ENCODE measurements at regions not wholly inside any gene's neighbourhood (a gene's known extent, or its start where the extent isn't known, plus 50 kb on each side); places are given as distances from the start of the nearest gene placed in this dataset.
"Not testable (repeated sequence)": the region's sequence is repeated elsewhere in the genome, so short reads cannot be mapped to it uniquely, and the experiment has no call there.

- no peak for DNase-seq (ENCODE audit: low spot score)
These were observed 1005.2 kb downstream of the CCSER2 start for GRCh38 chr10:85333594-85333993.

DNA sequence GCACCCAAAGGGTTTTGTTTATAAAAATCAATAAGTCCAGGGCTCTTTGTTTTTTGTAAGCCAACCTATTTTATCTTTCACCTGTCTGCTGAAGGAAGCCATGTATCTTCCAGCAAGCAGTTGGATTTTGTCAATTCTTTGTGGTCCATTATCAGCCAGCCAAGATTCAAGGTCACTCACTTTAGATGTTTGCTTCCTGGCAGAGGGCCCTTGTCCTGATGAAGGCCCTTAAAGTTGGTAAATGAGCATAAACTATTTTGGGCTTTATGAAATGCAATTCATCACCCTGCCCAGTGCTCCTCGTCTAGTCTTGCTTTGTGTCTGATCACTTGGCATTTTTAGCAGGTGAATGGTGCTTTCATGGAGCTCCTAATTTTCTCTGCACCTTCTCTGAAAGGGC, 1004.2 kb downstream of the GRID1 start:
- DNase-seq (ENCODE audit: low spot score), result no peak

DNA sequence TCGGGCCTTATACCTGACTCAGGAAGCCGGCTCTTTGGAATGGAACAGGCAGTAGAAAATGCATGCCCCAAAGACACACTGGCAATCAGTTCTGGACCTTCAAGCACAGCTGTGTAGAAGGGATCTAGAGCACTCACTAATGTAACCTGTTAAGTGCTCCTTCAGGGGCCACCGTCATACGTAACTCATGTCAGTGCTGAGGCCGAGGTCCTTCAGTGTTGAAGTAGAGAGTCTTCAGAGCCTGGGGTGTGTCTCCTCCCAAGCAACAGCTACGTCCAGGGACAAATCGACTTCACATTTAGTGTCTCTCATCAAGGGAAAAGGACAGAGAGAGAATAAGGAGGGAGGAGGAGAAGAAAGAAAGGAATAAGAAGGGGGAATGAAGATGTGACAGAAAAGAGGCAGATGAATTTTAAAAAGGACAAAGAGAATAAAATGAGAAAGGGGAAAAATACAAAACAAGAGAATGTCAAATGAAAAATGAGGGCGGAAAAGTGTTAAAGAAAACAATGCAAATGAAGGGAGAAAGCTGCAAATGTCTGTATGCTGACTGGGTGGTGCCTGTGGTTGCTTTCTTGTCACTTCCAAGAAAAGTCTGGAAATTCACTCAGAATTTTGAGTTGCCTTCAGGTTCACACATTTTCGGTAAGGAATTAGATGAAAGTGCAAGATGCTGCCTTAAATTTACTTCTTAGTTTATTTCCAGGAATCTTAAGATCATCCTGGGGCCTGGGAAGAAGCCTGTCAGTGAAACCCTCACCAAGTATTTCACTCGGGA, 989.4 kb downstream of the GRID1 start:
- DNase-seq (ENCODE audit: low spot score), result no peak

GRCh38 chr10:85379338-85379737, 987.3 kb downstream of the GRID1 start:
- no peak for DNase-seq (ENCODE audit: low spot score)

DNA sequence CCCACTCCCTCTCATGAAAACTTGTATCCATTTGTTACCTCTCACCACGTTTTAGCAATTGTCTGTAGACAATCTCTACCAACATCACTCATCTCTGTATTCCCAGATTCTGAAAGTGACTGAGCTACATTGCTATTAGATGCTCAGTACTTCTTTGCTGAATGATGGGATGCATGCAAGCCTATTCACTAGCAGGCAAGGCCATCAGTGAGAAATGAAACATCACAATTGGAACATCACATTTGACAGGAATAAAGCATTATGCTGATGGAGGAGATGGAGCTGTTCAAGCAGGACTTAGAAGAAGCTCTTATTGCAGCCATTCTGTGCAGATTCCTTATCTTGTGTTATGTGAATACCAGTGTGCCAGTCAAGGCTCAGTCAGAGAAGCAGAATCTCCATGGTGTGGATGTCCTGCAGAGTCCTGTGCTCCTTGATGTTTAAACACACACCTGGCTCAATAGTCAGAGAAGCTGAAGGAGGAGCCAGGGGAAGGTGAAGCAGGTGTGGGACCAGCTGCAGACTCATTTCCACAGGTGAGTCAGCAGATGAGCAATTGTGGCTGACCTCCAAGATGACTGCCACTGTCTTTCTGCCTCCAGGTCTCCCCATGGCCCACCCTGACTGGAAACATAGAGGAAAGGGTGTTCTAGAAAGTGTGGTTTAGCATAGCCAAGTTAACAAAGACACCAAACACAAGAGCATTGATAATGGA, 965.5 kb downstream of the GRID1 start:
- DNase-seq (ENCODE audit: low spot score), result no peak

GRCh38 chr10:85402541-85402940, 964.1 kb downstream of the GRID1 start:
- no peak for DNase-seq (ENCODE audit: low spot score)

DNA sequence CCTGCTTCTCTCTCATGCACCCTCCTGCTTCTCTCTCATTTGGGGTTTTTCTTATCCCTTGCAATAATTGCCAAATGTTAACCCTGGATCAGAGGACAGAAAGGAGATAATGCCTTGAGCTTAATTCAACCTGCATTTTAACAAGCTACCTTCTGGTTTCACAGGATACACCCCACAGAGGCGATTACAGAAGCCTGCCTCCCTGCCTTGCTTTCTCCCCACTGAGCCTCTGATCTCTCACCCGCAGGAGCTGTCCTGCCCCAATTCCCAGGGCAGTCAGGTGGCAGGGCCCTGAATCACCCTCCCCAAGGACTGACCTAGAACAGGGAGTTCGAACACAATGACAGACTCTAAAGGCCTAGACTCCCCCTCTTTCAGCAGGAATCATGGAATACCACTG, 959.5 kb downstream of the GRID1 start:
- DNase-seq (ENCODE audit: low spot score), result no peak

DNA sequence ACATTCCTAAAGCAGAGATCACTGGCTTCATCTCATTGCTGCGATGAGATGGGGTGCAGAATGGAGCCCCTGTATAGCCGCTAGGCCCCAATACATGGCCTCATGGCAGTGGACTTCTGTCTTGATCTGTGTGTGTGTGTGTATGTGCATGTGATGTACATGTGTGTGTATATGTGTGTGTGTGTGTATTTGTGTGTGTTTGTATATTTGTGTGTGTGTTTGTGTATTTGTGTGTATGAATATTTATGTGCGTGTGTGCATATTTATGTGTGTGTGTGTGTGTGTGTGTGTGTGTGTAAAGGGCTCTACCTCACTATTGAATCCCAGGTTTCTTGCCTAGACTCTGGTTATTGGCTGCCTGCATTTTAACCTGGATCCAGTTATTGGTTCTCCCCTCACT, 958.2 kb downstream of the GRID1 start:
- no peak for DNase-seq (ENCODE audit: low spot score)

- not testable (repeated sequence) for DNase-seq (ENCODE audit: low spot score)
These were observed 956.0 kb downstream of the GRID1 start for GRCh38 chr10:85410586-85410985.

- no peak for DNase-seq (ENCODE audit: low spot score)
These were observed 953.0 kb downstream of the GRID1 start for GRCh38 chr10:85413570-85413969.

GRCh38 chr10:85420501-85421191, 945.9 kb downstream of the GRID1 start:
- DNase-seq (ENCODE audit: low spot score), result no peak

GRCh38 chr10:85421421-85421820, 945.2 kb downstream of the GRID1 start:
- no peak for DNase-seq (ENCODE audit: low spot score)

DNA sequence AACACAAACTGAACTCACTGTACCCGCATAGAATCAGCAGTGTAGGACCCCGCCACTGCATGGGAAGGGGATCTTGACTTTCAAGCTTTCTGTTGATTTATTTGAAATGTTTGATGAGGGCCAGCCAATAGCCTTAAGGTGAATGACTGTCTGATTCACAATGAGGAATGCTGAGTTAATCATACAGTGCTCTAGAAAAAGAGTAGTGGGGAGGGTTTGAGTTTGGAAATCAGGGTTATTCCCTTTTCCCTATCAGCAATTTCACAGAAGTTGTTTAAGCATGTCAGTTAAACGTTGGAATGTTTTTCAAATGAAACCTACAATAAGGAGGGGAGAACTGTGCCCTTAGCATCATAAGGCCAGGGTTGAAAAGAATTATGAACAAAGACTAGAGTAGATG, 937.5 kb downstream of the GRID1 start:
- DNase-seq (ENCODE audit: low spot score), result no peak

GRCh38 chr10:85430991-85431390, 935.6 kb downstream of the GRID1 start:
- no peak for DNase-seq (ENCODE audit: low spot score)

GRCh38 chr10:85433248-85433647, 933.3 kb downstream of the GRID1 start:
- no peak for DNase-seq (ENCODE audit: low spot score)

GRCh38 chr10:85444868-85445267, 921.7 kb downstream of the GRID1 start:
- DNase-seq (ENCODE audit: low spot score), result no peak

GRCh38 chr10:85445702-85446101, 920.9 kb downstream of the GRID1 start:
- DNase-seq (ENCODE audit: low spot score), result no peak

DNA sequence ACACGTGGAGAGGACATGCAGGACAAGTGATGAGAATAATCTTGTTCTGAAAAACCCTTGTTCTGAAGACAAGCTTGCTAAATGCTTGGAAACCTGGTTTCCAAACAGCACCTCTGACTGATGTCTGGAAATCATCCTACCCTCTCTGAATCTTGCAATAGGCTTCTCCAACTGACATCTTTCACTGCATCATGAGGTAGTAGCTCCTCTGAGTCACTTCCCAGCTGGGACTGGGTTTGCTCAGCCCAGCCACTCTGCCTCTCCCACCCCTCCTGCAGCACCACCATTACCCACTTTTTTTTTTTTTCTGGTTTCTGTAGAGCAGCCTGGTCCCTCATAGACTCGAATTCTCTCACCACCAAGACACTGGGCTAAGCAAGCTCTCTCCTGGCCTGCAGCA, 919.8 kb downstream of the GRID1 start:
- no peak for DNase-seq (ENCODE audit: low spot score)

DNA sequence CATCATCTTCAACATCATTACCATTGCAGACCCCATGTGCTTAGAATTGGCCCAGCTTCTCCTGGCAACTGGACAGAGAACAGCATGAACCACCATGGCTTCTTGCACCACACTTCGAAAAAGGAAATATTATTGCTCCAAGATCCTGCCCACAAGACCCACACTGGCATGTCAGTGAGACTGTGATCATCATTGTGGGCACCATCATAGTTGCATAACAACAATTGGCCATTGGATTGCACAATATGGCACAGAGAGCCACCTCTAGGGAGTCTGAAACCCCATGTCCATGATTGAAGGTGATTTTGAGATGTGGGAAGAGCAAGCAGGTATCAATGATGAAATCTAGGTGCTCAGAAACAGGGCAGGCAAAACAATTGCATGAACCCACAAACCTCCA, 918.9 kb downstream of the GRID1 start:
- DNase-seq (ENCODE audit: low spot score), result no peak

- DNase-seq (ENCODE audit: low spot score), result no peak
These were observed 917.9 kb downstream of the GRID1 start for GRCh38 chr10:85448716-85449115.

- no peak for DNase-seq (ENCODE audit: low spot score)
These were observed 912.2 kb downstream of the GRID1 start for GRCh38 chr10:85454386-85454785.

DNA sequence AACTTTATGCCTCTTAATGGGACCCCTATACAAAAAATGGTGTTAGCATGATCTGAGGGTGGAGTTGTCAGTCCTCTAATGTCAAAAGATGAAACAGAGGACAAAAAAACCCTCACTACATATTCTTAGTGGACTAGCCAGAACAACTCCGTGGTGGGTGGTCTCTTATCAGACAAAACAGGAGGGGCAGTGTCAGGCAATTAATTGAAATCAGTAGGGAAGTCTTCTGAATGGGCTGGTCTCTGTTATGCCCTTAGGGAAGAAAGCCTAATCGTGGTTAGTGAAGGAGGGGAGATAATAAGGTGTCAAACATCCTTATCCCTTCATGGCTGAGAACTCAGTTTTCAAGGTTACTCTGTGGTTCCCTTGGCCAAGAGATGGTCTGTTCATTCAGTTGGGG, 909.4 kb downstream of the GRID1 start:
- no peak for DNase-seq (ENCODE audit: low spot score)

- no peak for DNase-seq (ENCODE audit: low spot score)
These were observed 908.3 kb downstream of the GRID1 start for GRCh38 chr10:85458324-85458723.
